Thyroid gland (tissue), 4 donors: ENCODE measurements at regions not wholly inside any gene's neighbourhood (a gene's known extent, or its start where the extent isn't known, plus 50 kb on each side); places are given as distances from the start of the nearest gene placed in this dataset.
"Not testable (repeated sequence)": the region's sequence is repeated elsewhere in the genome, so short reads cannot be mapped to it uniquely, and the experiment has no call there.

Experiments
- DNase-seq, 2 donors: peaks; one replicate each; pipeline ENCODE4 v3.0.0-alpha.2; 2019
- H3K27ac ChIP-seq, 3 donors: fragments of 200-600 bp; sonication (generic); 1 replicate in 2 of 3; 2 replicates in 1 of 3; pipeline ENCODE4 v1.5.1; 2016 to 2019; ENCODE audit warnings: mild to moderate bottlenecking in 1 of 3, moderate library complexity in 1 of 3
- H3K27me3 ChIP-seq: fragments of 200-600 bp; sonication (generic); one replicate; pipeline ENCODE4 v1.5.1; 2019
- H3K36me3 ChIP-seq, 2 donors: fragments of 200-600 bp; sonication (generic); one replicate each; pipeline ENCODE4 v1.5.1; 2016 to 2019
- H3K4me1 ChIP-seq, 2 donors: fragments of 200-600 bp; sonication (generic); one replicate each; pipeline ENCODE4 v1.5.1; 2017 to 2019
- H3K4me3 ChIP-seq, 3 donors: fragments of 200-600 bp; sonication (generic); replicated peaks in 1 of 3; 1 replicate in 2 of 3; 2 replicates in 1 of 3; pipeline ENCODE4 v1.5.1; 2016; ENCODE audit warnings: mild to moderate bottlenecking in 1 of 3
- H3K9me3 ChIP-seq: fragments of 200-600 bp; sonication (generic); one replicate; pipeline ENCODE4 v1.5.1; 2017
- CTCF ChIP-seq, 6 experiments: fragments of 200-600 bp in 3 of 6; fragments of 450-650 bp in 3 of 6; sonication (generic) in 3 of 6; IDR thresholded peaks; one replicate each; pipeline ENCODE4 v1.5.1; 2016 to 2019; ENCODE audit warnings: antibody characterized with exemption in 6 of 6, mild to moderate bottlenecking in 2 of 6, inconsistent platforms in 1 of 6, moderate library complexity in 1 of 6
- POLR2A ChIP-seq, 2 donors: fragments of 450-650 bp; IDR thresholded peaks; one replicate each; pipeline ENCODE4 v1.6.1; 2017; ENCODE audit warnings: antibody characterized with exemption in 2 of 2, mild to moderate bottlenecking in 2 of 2, moderate library complexity in 1 of 2
- WGBS, 2 donors: methylation state at CpG; one replicate each; pipeline ENCODE4 v1.1.5; 2017; 5-methylcytosine and 5-hydroxymethylcytosine counted together
- intact Hi-C: fragments of 100-400 bp; cut with DNase I; formaldehyde crosslinking; loops from one replicate; pipeline ENCODE4 v1.15.1; 2023

- H3K27ac ChIP-seq: no peak overlapping the region
- no peaks in the 10 kb centered on the region for H3K36me3 ChIP-seq
- no peaks in the 10 kb centered on the region for H3K27me3 ChIP-seq
- no peaks in the 10 kb centered on the region for H3K4me1 ChIP-seq
- intact Hi-C loops: no loop called here
- H3K4me3 ChIP-seq: no peak overlapping the region
- no peaks in the 10 kb centered on the region for H3K9me3 ChIP-seq
- DNase-seq: no peak
- no peak for TF ChIP-seq CTCF (IDR thresholded peaks at IDR 0.05)
- no peak for TF ChIP-seq POLR2A (IDR thresholded peaks at IDR 0.05)
Observed at GRCh38 chr10:20668985-20669384, 228.1 kb downstream of the NEBL start.

DNA sequence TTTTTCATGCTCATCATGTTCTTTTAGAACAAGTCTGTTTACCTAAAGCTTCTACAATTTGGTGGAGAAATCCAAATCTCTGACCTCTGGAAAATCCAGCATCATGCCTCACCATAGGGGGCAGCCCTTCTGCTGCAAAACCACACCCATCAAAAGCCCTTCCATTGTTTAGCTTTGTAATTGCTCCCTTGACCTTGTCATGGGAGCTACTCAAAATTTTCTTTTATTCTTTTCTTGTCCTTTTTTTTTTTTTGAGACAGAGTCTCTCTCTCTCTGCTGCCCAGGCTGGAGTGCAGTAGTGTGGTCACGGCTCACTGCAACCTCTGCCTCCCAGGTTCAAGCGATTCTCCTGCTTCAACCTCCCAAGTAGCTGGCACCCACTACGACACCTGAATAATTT lies 234.4 kb downstream of the NEBL start:
- Histone ChIP-seq H3K36me3 (no peaks in the 10 kb centered on the region), H3K9me3 (no peaks in the 10 kb centered on the region), H3K27ac (no peak overlapping the region), H3K4me1 (no peaks in the 10 kb centered on the region), H3K27me3 (no peaks in the 10 kb centered on the region), H3K4me3 (no peak overlapping the region)
- no peak for DNase-seq
- 79 to 86% methylated on average over 3 of the region's 3 CpGs for WGBS, 2 donors
- TF ChIP-seq CTCF (IDR thresholded peaks at IDR 0.05): no peak
- TF ChIP-seq POLR2A (IDR thresholded peaks at IDR 0.05): no peak
- intact Hi-C loops: no loop called here

DNA sequence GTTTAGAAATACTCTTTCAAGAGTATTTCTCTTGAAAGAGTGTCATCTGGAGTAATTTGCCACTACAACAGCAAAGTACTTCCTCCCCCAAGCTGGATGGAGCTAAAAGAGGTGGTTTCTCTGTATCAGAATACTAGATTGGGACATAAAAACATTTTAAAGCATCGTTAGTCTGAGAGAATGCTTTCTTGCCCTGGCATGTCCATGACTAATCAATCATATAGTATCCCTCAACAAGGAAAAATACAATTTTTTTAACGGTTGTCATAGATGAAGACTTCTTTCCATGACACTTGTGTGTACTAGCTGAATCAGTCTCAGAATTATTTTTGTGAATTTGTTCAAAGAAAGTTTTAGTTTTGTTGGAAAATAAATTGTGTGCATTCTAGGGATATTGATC lies 237.9 kb downstream of the NEBL start:
- intact Hi-C loops: no loop called here
- Histone ChIP-seq H3K36me3 (no peaks in the 10 kb centered on the region), H3K27me3 (no peaks in the 10 kb centered on the region), H3K4me3 (no peak overlapping the region), H3K4me1 (no peaks in the 10 kb centered on the region), H3K9me3 (no peaks in the 10 kb centered on the region), H3K27ac (no peak overlapping the region)
- no peak for DNase-seq
- TF ChIP-seq POLR2A (IDR thresholded peaks at IDR 0.05) (no peak), CTCF (IDR thresholded peaks at IDR 0.05) (no peak)
- WGBS, 2 donors: 85 to 87% methylated on average over 2 of the region's 2 CpGs

GRCh38 chr10:20658158-20658557 lies 239.0 kb downstream of the NEBL start:
- Histone ChIP-seq H3K4me3 (no peak overlapping the region), H3K36me3 (no peaks in the 10 kb centered on the region), H3K4me1 (no peaks in the 10 kb centered on the region), H3K27ac (no peak overlapping the region), H3K9me3 (no peaks in the 10 kb centered on the region), H3K27me3 (no peaks in the 10 kb centered on the region)
- intact Hi-C loops: no loop called here
- TF ChIP-seq POLR2A (IDR thresholded peaks at IDR 0.05) (no peak), CTCF (IDR thresholded peaks at IDR 0.05) (no peak)
- 91 to 93% methylated on average over 4 of the region's 4 CpGs for WGBS, 2 donors
- DNase-seq: no peak

- no peak for DNase-seq
- no peaks in the 10 kb centered on the region for H3K36me3 ChIP-seq
- intact Hi-C loops: no loop called here
- no peaks in the 10 kb centered on the region for H3K4me1 ChIP-seq
- WGBS, 2 donors: 91 to 94% methylated on average over 3 of the region's 3 CpGs
- no peaks in the 10 kb centered on the region for H3K27me3 ChIP-seq
- H3K9me3 ChIP-seq: no peaks in the 10 kb centered on the region
- no peak for TF ChIP-seq POLR2A (IDR thresholded peaks at IDR 0.05)
- TF ChIP-seq CTCF (IDR thresholded peaks at IDR 0.05): no peak
- no peak overlapping the region for H3K27ac ChIP-seq
- H3K4me3 ChIP-seq: no peak overlapping the region
Observed at GRCh38 chr10:20656886-20657285, 240.2 kb downstream of the NEBL start.

DNA sequence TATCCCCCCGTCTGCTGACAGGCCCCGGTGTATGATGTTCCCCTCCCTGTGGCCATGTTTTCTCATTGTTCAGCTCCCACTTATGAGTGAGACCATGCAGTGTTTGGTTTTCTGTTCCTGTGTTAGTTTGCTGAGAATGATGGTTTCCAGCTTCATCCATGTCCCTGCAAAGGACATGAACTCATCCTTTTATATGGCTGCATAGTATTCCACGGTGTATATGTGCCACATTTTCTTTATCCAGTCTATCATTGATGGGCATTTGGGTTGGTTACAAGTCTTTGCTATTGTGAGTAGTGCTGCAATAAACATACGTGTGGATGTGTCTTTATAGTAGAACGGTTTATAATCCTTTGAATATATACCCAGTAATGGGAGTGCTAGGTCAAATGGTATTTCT lies 244.7 kb downstream of the NEBL start:
- 90 to 95% methylated on average over 5 of the region's 5 CpGs for WGBS, 2 donors

More for the DNA sequence above, 244.7 kb downstream of the NEBL start:
- H3K4me1 ChIP-seq, H3K27ac ChIP-seq, H3K4me3 ChIP-seq, DNase-seq, H3K9me3 ChIP-seq, H3K27me3 ChIP-seq, intact Hi-C loops, H3K36me3 ChIP-seq: not testable (repeated sequence)
